ENCODE measurements at regions not wholly inside any gene's neighbourhood (a gene's known extent, or its start where the extent isn't known, plus 50 kb on each side); places are given as distances from the start of the nearest gene placed in this dataset.

DNA sequence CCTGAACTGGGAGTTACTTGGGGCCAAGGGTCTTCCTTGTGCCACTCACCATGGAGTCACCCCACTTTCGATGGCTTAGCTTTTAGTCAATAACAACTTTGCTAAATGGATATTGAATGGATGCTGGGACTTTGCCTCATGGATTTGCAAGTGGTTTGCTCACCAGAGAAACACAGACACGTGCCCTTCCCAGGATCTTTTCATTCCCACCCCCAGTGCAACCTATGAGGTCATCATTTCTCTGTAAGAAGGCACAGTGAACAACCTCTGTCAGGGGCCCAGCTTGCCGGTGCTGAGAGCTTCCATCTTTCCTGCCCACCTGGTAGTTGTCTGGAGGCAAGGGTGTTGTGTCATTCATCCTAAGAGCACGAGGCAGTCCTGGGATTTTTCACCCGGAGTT lies 256.8 kb upstream of the PMEPA1 start:
- no peaks in the 10 kb centered on the region for H3K9me3 Mint-ChIP-seq
- no peak overlapping the region for H3K27ac Mint-ChIP-seq
- CTCF ChIA-PET = no interaction called here
- no peak overlapping the region for H3K4me3 Mint-ChIP-seq
- peaks cover 20% of the 10 kb centered on the region for H3K27me3 Mint-ChIP-seq
- H3K4me1 Mint-ChIP-seq = no peaks in the 10 kb centered on the region
- no peaks in the 10 kb centered on the region for H3K36me3 Mint-ChIP-seq
- no peak for DNase-seq

GRCh38 chr20:57965441-57965840 lies 255.6 kb upstream of the PMEPA1 start:
- DNase-seq = no peak
- H3K36me3 Mint-ChIP-seq = no peaks in the 10 kb centered on the region
- H3K4me3 Mint-ChIP-seq = no peak overlapping the region
- no peaks in the 10 kb centered on the region for H3K4me1 Mint-ChIP-seq
- H3K27ac Mint-ChIP-seq = no peak overlapping the region
- H3K27me3 Mint-ChIP-seq = peaks cover 20% of the 10 kb centered on the region
- H3K9me3 Mint-ChIP-seq = no peaks in the 10 kb centered on the region
- CTCF ChIA-PET = no interaction called here

GRCh38 chr20:57964011-57964862 lies 254.4 kb upstream of the PMEPA1 start:
- Mint-ChIP-seq H3K36me3 (no peaks in the 10 kb centered on the region), H3K9me3 (no peaks in the 10 kb centered on the region)
- CTCF ChIA-PET = no interaction called here

GRCh38 chr20:57960803-57961575 lies 251.2 kb upstream of the PMEPA1 start:
- peaks cover 19% of the 10 kb centered on the region for H3K27me3 Mint-ChIP-seq
- H3K9me3 Mint-ChIP-seq = no peaks in the 10 kb centered on the region
- no peaks in the 10 kb centered on the region for H3K4me1 Mint-ChIP-seq
- CTCF ChIA-PET = no interaction called here
- H3K27ac Mint-ChIP-seq = no peak overlapping the region
- DNase-seq = no peak
- H3K36me3 Mint-ChIP-seq = no peaks in the 10 kb centered on the region
- no peak overlapping the region for H3K4me3 Mint-ChIP-seq

More at GRCh38 chr20:57964011-57964862, 254.4 kb upstream of the PMEPA1 start:
- Mint-ChIP-seq H3K27ac (no peak overlapping the region), H3K27me3 (peaks cover 15% of the 10 kb centered on the region), H3K4me3 (no peak overlapping the region), H3K4me1 (no peaks in the 10 kb centered on the region)
- DNase-seq = no peak

DNA sequence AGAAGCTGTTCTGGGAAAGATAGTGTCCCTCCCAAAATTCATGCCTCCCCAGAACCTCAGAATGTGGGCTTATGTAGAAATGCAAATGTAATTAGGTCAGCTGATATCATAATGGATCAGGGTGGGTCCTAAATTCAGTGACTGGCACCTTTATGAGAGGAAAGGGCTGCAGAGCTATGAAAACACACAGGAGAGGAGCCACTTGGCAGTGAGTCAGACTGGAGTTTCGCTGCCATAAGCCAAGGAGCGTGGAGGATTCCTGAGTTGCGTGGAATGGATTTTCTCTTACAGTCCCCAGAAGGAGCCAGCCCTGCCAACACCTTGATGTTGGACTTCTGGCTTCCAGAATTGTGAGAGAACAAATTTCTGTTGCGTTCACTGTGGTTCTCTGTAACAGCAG lies 249.8 kb upstream of the PMEPA1 start:
- Mint-ChIP-seq H3K27me3 (peaks cover 12% of the 10 kb centered on the region), H3K9me3 (peaks cover 3% of the 10 kb centered on the region), H3K4me1 (no peaks in the 10 kb centered on the region), H3K4me3 (no peak overlapping the region), H3K36me3 (no peaks in the 10 kb centered on the region), H3K27ac (no peak overlapping the region)
- no peak for DNase-seq
- CTCF ChIA-PET = no interaction called here

DNA sequence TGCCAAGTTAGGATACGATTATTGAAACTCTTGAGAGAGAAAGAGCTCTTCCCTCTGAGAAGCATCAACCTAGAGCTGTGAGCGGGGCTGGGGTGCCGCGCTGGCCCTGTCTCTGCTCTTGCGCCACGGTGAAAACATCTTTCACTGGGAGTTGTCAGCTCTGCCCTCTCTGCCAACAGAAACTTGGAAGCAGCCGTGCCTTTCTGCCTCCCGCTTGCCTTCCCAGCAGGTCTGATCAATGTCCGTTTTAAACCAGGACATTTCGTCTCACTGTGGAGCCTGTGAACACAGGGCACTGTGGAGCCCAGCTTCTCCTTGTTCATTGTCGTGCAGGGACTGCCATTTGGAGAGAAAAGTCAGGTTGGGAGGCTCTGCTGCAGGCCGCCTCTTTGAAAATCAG lies 249.2 kb upstream of the PMEPA1 start:
- Mint-ChIP-seq H3K9me3 (peaks cover 3% of the 10 kb centered on the region), H3K4me3 (no peak overlapping the region), H3K27me3 (peaks cover 7% of the 10 kb centered on the region), H3K27ac (no peak overlapping the region), H3K36me3 (no peaks in the 10 kb centered on the region), H3K4me1 (no peaks in the 10 kb centered on the region)
- no peak for DNase-seq
- CTCF ChIA-PET = no interaction called here

DNA sequence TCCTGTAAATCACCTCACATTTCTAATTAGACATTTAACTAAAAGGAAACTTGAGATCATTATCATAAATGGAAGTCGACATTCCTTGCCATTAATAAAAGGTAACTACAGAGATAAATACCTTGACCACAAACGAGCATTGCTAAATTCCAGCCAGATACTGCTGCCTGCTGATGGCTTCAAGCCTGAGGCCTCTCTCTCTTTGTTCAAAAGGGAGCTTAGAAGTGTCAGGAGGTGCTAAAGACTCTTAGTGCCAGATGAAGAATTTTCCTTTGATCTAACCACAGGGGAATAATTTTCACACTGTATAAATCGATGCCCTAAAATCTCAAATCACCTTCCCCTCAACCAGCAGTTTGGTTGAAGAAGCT lies 248.2 kb upstream of the PMEPA1 start:
- H3K36me3 Mint-ChIP-seq = no peaks in the 10 kb centered on the region
- H3K27me3 Mint-ChIP-seq = peaks cover 7% of the 10 kb centered on the region
- peaks cover 3% of the 10 kb centered on the region for H3K9me3 Mint-ChIP-seq
- CTCF ChIA-PET = no interaction called here
- H3K4me3 Mint-ChIP-seq = no peak overlapping the region
- no peak for DNase-seq
- H3K4me1 Mint-ChIP-seq = no peaks in the 10 kb centered on the region
- H3K27ac Mint-ChIP-seq = no peak overlapping the region

DNA sequence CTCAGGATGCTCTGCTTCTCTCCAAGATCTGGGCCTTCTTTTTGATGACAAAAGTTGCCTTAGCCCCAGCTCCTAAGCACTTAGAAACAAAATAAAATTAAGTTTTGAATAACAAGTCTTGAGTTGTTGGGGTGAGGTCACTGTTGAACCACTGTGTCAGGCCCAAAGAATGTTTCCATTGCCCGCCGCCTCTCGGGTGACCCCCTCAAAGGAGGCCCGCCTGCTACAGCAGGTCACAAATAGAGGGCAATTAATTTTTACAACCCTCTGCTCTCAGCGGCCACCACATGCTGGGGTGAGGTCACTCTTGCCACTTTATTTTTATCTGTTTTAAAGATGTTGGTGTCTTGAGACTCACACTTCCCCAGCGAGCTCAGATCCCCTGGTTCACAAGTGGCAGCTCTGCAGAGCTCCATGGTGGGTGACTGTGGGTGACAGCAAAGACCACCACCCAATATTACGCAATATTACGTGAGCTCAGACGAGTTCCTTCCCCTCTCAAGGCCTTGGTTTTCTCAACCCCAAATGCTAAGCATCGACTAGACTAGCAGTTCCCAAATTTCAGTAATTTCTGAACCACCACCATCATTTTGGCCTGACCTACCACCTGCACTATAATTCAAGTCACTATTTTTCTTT lies 247.7 kb upstream of the PMEPA1 start:
- Mint-ChIP-seq H3K27me3 (peaks cover 7% of the 10 kb centered on the region), H3K4me3 (no peak overlapping the region), H3K36me3 (no peaks in the 10 kb centered on the region), H3K9me3 (peaks cover 3% of the 10 kb centered on the region), H3K4me1 (no peaks in the 10 kb centered on the region), H3K27ac (no peak overlapping the region)
- CTCF ChIA-PET = no interaction called here
- no peak for DNase-seq

DNA sequence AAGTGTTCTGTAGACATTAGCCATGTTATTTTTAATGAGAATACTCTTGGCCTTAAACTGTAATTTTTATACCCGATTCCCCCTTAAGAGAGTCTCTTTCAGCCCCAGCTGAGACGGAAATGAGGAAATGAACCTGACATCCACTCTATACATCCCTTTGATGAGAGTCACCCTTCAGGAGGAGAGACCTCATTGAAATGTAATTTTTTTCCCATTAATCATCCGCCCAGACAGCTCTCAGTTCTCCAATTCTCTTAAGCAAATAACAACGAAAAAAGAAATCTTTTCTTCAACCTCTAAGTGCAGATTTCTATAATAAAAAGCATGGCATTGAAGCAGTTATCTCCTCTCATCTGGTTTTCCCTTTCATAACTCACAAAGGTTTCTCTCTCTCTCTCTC lies 243.8 kb upstream of the PMEPA1 start:
- H3K27me3 Mint-ChIP-seq = peaks cover 7% of the 10 kb centered on the region
- H3K36me3 Mint-ChIP-seq = no peaks in the 10 kb centered on the region
- no peak overlapping the region for H3K4me3 Mint-ChIP-seq
- CTCF ChIA-PET = no interaction called here
- peaks cover 3% of the 10 kb centered on the region for H3K9me3 Mint-ChIP-seq
- DNase-seq = no peak
- H3K4me1 Mint-ChIP-seq = no peaks in the 10 kb centered on the region
- H3K27ac Mint-ChIP-seq = no peak overlapping the region

GRCh38 chr20:57952136-57952535 lies 242.3 kb upstream of the PMEPA1 start:
- Mint-ChIP-seq H3K27me3 (peaks cover 6% of the 10 kb centered on the region), H3K9me3 (peaks cover 3% of the 10 kb centered on the region), H3K4me3 (no peak overlapping the region), H3K27ac (no peak overlapping the region), H3K36me3 (no peaks in the 10 kb centered on the region), H3K4me1 (no peaks in the 10 kb centered on the region)
- no peak for DNase-seq
- CTCF ChIA-PET = no interaction called here

GRCh38 chr20:57951549-57951948 lies 241.7 kb upstream of the PMEPA1 start:
- H3K4me3 Mint-ChIP-seq = no peak overlapping the region
- H3K27ac Mint-ChIP-seq = no peak overlapping the region
- no peak for DNase-seq
- CTCF ChIA-PET = no interaction called here
- peaks cover 3% of the 10 kb centered on the region for H3K27me3 Mint-ChIP-seq
- H3K9me3 Mint-ChIP-seq = peaks cover 3% of the 10 kb centered on the region
- no peaks in the 10 kb centered on the region for H3K4me1 Mint-ChIP-seq
- H3K36me3 Mint-ChIP-seq = no peaks in the 10 kb centered on the region

DNA sequence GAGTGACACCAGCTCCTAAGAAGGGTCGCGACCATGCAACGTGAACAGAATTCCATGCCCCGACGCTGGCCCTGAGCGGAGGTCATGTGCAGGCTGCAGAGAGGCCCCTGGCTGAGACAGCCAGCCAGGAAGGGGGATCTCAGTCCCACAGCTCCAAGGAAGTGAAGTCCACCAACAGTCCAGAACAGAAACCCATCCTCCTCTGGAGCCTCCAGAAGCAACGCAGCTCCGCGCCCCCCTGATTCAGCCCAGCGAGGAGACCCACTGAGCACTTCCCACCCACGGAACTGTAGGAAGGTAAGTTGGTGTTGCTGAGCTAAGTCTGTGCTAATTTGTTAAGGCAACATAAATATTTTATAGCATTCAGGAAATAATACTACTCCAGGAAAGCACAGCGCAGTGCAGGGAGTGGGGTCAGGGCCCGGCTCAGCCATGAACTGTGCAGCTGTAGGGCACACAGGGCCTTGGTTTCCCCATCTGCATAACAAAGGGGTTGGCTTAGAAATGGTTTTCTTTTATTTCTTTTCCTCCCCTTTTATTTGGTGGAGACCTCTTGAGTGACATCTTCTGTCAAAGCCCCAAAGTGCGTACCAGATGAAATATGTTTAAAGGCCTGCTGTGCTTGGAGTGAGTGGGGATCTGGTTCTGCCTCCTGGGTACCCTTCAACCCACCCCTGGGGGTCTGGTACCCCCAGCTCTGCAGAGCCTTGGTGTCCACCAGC lies 241.1 kb upstream of the PMEPA1 start:
- CTCF ChIA-PET = no interaction called here
- H3K27me3 Mint-ChIP-seq = peaks cover 3% of the 10 kb centered on the region
- H3K4me3 Mint-ChIP-seq = no peak overlapping the region
- H3K27ac Mint-ChIP-seq = no peak overlapping the region
- no peaks in the 10 kb centered on the region for H3K4me1 Mint-ChIP-seq
- H3K9me3 Mint-ChIP-seq = peaks cover 3% of the 10 kb centered on the region
- no peak for DNase-seq
- no peaks in the 10 kb centered on the region for H3K36me3 Mint-ChIP-seq

DNA sequence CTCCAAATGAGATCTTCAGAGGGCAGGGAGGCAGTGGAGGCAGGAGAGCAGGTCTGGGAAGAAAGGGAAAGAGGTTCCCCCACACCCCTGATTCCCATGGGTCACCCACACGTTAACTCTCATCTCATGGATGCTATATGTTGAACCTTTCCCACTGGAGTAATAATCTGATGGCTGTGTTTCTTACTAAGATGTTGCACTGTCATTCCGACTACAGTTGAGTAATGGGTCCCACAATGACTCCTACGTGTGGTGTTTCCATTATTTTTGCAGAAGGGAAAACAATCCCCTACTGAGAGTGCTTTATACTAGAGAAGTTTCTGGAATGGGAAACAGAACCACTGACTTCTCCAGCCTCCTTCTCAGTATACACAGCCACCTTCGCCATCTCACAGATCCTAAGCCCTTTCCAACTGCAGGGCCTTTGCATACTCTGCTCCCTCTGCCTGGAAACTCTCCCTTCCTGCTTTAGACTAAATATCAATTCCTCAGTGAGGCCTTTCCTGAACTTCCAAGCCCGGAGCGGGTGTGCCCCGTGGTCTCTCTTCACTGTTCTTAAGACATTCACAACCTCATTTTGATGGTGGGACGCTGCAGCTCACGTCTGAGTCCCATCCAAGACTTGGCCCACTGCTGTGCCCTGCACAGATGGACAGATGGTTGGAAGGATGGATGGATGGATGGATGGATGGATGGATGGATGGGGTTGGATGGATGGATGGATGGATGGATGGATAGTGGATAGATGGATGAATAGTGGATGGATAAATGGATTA lies 238.6 kb upstream of the PMEPA1 start:
- no peaks in the 10 kb centered on the region for H3K27me3 Mint-ChIP-seq
- H3K36me3 Mint-ChIP-seq = no peaks in the 10 kb centered on the region
- no peaks in the 10 kb centered on the region for H3K4me1 Mint-ChIP-seq
- no peaks in the 10 kb centered on the region for H3K9me3 Mint-ChIP-seq
- DNase-seq = no peak
- no peak overlapping the region for H3K27ac Mint-ChIP-seq
- H3K4me3 Mint-ChIP-seq = no peak overlapping the region
- CTCF ChIA-PET = no interaction called here
